ENCODE measurements at regions not wholly inside any gene's neighbourhood (a gene's known extent, or its start where the extent isn't known, plus 50 kb on each side); places are given as distances from the start of the nearest gene placed in this dataset.
"Not testable (repeated sequence)": the region's sequence is repeated elsewhere in the genome, so short reads cannot be mapped to it uniquely, and the experiment has no call there.

DNA sequence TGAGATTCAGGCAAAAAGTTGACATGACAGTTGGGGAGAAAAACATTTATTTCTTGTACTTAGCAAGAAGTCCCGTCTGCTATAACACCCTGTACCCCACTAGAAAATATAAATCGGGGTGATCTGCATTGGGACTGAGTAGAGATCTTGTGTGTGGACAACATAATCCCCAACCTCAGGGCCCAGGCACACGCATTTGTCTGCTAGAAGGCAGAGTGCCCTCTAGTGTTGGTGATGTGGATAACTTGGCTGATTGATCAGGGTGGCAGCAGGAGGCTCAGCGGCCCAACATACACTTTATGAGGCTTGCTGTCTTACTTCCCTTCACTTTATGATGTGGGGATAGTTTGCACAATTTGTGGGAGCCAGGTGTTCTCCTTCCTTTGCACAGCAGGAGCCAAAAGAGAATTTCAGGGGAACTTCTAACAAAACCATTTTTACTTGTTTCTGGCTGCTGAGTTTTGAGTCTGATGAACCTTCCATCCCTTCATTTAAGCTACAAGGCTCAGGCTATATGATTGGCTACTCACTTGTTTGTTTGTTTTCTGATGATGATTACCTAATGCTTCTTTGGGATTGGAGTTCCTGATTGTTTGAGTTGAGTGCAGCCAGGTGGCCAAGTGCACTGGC lies 263.2 kb downstream of the DMAC1 start:
- peak; percentile 17 for DNase-seq

DNA sequence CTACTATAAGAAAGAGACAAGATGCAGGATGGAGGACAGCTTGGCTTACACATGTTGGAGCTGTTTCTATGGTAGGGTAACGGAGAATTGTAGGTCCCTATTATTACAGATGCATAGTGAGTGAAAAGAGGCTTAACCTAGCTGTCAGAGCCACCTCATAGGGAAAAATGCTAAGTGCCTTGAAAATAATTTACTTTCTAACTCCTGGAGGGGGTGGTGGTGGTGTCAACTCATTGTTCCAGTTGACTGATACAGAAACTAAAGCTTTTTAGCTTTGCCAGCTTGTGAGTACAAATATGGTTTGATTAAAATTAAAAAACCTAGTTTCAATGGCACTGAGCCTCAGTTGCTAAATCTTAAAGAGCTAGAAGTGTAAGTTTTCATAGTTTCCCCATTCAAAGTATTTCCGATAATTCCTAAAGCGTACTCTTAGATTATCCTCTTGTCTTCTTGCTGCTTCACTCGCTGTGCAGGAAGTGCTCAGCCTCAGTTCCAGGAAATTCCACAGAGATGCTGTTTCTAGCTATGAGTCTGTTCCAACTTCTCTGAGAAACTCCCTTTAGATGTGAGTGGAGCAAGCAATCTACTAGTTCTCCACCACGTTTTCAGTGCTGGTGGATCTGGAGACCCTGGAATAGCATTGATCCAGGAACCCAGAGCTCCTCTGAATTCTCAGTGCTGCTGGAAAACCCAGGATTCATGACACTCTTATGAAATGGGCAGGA lies 265.2 kb downstream of the DMAC1 start:
- DNase-seq: no peak

DNA sequence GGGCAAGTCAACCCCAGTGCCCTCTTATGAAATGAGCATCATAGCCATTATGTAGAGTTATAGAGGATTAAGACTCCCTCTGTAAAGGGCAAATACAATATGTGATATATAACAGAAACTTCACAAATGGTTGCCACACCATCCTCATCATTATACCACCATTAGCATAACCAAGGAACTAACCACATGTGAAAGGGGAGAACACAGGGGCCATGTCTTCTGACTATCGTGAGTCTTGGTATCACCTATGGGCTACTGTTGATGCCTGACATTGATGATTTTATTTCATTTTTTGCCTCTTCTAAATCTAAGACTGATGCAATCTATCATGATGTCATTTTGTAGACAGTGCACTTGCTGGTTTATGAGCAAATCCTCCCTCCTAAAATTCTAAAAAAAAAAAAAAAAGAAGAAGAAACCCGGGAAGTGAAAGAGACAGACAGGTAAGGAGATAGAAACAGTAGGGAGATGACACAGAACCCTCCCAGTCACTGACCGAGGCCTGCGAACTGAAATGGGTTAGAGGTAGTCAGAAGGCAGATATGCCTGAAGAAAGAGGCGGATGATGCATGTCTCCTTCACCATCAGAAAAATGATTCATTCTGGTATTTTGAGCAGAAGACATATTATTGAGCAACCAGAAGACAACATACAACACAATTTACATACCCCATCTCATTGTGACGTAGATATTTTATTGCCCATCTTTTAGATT lies 266.0 kb downstream of the DMAC1 start:
- no peak for DNase-seq

DNA sequence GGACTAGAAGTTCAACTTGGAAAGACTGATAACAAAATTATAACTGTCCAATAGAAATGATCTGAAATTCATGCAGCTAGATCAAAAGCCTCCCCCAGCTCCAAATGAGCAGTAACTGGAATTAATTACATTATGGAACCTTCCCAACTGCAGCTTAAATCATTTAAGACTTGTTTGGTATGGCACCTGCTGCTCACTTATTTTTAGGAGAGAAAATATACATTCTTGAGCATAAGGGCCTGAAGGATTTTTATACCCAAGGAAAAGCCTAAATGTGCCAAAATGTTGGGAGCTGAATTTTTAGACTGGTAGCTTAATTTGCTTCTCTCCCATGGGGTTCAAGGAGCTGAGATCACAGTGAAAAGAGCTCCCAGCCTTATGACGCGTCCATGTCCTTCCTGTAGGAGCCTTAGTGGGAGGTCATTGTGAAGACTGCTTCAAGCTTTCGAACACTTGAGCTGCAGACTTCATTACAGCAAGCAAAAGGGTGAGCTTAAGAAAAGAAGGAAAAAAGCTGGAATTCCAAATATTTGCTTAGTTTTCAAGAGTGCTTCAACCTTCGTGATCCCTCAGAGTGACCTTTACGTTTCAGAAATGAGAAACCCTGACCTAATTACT lies 276.0 kb downstream of the DMAC1 start:
- DNase-seq: no peak

DNA sequence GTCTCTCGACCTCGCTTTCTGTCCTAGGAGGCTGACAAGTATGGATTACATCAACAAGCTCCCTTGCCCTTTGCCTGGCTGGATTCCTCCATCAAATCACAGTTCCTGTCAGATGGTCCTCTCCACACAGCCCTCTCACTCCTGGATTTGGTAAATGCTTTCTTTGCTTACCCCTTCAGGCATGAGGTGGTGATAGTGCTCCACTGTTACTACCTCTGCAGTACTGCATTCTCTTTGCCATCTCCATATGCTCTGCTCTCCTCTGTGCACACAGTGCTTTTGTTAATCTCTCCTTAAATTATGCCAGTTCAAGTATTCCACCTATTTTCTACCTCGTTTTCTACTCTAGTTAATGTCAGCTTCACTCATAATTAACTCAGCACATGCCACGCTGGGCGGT lies 279.2 kb downstream of the DMAC1 start:
- no peak for DNase-seq

DNA sequence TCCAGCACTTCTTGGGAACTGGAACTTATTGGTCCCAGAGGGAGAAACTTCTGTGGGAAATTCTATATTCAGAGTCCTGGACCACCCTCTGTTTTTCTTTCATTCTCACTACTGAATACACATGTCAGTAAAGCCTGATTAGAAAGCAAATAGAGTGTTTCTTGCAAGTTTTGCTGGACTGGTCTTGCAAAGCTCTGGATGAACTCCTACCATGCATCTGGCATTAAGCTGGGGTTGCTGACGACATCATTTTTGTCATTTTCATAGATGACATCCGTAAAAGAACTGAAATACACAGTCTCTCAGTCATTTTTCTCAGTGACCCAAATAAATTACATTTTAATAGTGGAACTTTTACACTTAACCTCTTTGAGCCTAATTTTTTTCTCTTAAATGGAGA lies 283.2 kb downstream of the DMAC1 start:
- no peak for DNase-seq

DNA sequence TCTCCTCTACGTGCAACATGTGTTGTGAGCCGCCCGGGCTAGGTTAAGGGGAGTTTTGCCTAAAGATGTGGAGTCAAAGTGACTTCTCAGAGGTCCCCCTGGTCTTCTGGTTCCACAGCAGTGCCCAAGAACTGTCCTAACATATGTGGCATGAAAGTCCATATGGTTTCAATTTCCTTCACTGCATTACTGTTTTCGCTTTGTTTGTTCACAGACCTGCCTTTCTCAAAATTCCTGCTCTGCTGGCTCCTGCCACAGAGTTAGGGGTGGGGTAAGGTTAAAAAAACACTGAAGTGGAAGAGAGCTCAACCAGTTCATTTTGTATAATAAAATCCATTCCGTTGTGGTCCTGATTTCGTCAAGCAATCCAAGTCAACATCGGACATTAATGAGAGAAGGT lies 289.4 kb downstream of the DMAC1 start:
- no peak for DNase-seq

DNA sequence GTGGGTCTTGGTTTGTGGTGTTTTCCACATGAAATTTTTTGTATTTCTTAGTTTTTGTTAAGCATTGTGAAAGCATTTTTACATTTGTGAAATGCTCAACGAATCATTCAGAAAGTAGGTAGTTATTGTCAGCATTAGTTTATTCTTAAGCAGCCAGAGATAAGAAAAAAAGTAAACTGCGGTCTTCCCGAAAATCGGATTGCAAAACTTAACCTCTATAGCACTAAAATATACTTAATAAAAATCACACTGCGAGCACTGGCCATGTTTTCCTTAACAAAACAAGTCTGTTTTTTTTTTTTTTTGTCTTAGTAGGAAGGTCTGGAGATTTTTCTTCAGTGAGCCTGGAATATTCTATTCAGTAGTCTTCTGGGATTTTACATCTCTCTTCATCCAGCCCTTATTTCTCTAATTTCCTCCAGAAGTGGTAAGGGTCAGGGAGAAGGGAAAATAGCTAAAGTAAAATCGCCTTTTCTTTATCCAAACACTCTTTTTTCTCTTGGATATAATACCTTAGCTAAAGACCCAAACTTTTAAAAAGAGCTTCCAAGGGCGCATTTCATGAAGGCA lies 289.9 kb downstream of the DMAC1 start:
- no peak for DNase-seq

DNA sequence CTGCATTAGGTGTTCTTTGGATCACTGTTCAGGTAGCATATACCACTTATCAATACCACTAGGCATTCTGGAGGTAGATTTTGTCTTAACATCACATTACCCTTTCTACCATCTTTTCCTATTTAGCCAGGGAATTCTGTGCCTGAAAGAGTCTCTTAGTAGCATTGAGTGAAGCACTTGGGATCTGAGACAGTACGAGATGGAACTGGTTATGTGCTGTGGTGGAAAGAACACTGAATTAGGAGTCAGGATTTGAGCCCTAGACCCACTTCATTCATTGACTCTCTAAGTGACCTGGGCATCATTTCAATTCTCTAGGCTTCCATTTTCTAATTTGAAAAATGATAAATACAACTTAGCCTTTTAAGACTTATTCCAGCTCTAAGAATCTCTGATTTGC lies 291.1 kb downstream of the DMAC1 start:
- DNase-seq: no peak

DNA sequence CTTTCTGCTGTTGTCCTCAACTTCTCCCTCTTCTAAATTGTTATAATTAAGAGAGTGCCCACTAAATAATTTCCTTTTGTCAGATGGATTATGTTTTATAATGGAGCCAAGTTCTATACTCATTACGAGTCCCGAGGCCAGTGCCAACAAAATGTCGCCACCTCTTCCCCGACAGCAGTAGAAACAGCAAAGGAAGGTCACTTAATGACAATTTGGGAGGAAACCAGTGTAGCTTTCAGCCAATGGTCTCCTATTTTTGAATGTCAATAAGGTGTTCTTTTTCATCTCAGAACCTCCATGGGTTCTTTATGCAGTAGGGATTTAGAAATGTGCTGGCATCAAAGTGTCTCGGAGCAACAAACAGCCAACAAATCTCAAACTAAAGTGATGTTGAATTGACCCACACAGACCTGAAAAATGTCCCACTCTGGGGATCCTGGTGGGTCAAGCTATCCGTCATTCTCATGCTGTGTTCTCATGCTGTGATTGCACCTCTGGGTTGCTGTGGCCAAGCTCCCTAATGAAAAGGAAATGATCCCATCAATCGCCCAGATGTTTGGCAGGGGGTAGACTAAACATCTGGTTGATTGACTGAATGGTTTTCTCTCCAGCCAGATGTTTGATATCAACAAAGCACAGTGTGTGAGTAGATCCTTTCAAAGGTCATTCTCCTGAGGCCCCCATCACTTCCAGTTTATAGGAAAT lies 291.9 kb downstream of the DMAC1 start:
- DNase-seq: no peak

DNA sequence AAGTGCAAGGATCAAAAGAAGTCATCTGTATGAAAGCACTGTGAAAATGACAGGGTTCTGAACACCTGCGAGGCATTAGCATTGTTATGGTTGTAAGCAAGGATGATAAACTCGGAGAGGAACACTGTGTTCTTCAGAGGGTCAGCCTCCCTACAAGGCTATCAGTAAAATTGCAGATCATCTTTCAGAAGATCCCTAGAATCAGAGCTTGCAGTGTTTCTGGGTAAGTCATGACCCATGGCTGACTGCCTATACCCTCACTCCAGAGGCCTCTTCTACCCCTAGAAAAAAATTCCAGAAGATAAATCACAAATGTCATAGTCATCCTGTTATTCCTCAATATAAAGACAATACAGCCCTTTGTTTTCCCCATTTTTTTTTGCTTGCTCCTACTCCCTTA lies 292.6 kb downstream of the DMAC1 start:
- DNase-seq: no peak

DNA sequence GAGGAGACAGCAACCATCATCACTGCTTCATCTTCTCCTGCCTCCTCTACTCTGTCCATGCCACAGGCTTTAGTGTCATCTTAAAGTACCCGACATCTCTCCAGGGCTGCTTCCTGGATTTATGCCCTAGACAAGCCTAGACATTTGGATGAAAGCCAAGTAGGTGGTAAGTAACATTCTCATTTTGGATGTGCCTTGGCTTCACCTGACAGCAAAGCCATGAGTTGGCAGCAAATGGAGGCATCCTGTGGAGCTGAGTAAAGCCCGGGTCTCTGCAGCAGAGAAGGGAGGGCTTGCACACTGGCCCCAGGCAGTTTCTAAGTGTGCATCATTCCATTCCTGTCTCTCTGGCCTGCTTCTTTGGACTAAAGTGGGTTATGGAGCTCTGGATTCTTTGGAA lies 299.1 kb downstream of the DMAC1 start:
- DNase-seq: no peak

DNA sequence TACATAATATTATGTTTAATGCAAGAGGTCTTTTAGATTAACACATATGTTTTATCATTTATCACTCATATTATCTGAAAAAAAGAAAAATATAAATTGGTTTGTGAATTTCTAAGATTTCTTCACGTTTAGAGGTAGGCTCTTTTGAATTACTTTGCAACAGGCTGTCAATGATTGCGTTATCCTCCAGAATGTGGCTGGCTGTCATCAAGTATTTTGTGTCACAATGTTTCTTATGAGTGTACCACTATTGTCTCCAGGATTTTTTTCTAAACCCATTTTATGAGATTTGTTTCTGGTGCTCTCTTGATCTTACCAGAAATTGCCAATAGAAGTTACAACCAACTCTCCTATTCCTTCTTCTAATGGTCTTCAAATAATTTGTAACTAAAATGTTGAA lies 307.9 kb downstream of the DMAC1 start:
- DNase-seq: no peak

DNA sequence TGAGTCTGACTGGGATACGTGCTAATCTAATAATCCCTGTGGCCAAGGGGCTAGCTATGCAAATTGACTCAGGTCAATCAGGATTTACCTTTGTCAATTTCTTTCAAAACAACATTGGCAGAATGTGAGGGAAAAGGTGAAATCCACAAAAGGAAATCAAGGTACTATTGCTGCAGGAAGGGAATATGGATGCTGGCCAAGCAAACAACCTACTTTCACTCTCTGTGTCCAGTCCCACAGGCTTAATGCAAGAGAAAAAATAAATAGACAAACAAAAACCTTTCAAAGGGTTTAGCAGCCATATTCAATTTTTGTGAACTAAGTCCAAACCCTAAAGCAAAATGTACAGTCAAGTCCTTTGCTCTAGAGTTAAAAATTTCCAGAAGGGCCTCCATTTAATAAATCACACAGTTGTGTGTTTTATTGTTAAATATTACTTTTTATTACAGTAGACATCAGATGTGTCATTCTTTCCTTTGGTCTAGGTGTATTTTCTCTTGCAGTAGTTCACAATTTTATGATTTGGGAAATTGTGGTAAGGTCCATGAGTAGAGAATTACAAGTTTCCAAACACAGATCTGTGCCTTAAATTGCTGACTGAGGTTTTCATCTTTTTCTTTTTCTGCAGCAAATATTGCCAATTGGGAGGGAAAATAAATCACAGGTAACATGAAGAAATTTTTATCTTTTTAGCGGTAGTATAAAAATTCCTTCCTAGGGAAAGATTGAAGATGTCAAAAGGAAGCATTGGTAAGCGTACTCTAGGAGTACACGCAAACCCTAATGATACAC lies 309.1 kb downstream of the DMAC1 start:
- DNase-seq: no peak

DNA sequence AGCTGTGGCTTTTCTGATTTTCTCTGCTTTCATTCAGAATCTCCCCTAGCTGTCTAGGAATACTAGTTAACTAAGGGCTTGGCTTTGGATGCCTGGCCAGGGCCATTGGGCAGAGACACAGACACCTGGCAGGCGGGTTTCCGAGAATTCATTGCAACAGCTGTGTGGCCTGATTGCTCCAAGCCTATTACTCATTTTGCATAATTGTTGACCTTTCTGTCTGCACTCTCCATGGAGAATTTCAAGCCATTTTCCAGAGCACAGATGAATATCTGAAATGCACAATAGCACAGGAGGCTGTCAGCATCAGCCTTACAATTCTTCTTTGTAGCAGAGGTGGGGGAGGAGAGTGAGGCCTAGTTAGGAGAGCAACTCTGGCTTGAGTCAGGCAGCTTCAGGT lies 310.5 kb downstream of the DMAC1 start:
- DNase-seq: no peak

DNA sequence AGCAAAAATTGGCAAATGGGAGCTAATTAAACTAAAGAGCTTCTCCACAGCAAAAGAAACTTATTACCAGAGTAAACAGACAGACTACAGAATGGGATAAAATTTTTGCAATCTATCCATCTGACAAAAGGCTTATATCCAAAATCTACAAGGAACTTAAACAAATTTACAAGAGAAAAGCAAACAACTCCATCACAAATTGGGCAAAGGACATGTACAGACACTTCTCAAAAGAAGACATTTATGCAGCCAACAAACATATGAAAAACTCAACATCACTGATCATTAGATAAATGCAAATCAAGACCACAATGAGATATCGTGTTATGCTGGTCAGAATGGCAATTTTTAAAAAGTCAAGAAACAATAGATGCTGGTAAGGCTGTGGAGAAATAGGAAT lies 315.6 kb downstream of the DMAC1 start:
- not testable (repeated sequence) for DNase-seq

DNA sequence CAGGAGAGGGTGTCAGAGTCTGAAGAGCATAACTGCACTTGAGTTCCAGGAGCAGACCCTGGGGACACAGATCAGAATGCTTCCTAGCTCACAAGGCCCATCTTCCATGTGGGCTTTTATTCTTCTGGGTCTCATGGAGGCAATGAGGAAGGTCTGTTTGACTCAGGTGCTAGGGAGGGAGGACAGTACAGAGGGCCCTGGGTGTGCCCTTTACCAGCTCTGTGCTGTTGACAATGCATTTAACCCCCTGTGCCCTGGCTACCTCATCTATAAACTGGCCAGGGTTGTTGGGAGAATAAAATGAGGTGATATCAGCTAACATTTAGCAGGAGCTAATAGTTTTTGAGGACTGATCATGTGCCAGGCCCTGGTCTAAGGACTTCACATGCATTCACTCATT lies 318.0 kb downstream of the DMAC1 start:
- no peak for DNase-seq

DNA sequence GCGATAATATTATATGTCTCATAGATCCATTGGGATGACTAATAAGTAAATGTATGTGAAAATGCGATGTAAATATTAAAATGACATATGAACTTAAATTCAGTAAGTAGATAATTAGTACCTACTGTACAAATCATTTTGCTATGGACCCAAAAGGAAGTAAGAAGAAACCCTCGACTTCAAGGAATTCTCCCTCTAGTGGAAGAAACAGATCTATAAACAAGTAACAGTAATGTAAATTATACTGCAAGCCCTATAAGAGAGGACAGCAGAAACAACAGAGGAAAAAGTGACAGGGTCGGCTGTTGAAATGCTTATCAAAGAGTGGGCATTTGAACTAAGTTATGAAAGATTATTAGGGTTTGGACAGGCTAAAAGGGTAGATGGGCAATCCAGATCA lies 320.3 kb downstream of the DMAC1 start:
- no peak for DNase-seq

DNA sequence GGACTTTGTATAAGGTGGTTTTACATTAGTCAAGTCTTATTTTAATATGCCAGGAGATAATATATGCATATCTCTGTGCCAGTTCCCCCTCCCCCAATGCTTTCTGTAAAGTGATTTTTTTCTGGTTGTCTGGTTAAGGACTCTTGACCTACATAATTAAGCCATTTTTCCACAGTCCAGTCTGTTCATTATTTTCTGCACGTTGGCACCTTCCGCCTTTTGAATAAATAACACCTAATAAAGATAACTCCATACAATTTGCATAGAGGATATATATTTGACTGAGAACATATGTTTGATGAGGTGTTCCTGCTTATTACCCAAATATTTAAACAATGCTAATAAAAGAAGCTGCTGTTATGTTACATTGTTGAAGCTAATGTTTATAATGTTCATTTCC lies 320.9 kb downstream of the DMAC1 start:
- DNase-seq: no peak

DNA sequence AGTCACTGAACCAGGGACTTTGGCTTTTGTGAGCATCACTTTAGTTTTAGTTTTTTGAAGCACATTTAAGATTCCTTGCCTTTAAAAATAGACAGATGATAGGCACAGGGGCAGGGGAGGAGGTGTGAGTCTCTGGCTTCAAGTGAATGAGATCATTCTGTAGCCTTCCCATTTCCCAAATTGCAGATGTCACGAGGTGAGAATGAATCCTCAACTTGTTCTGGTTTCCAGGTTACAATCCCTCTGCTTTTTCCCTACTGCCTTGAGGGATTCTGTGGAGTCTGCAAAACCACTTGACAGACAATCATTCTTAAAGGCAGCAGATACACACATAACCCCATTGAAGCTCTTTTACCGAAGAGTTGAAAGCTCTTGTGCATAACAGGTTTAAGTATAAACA lies 332.4 kb downstream of the DMAC1 start:
- DNase-seq: no peak

DNA sequence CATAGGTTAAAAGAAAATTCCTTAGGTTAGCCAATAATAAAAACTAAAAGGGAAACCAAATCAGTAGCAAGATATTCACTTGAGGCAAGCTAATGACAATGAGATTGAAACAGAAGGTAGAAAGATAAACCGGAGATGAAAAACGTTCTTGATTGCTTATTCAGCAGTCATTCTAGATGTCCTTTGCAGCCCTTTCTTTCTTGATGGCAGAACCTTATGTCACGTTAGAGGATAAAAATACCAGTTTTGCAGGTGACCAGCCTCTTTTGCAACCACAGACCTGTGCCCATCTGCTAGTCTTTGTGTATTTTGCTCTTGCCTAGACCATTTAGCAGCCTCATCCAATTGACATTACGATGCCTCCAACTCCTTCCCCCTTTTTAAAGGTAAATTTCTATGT lies 337.8 kb downstream of the DMAC1 start:
- no peak for DNase-seq

Data from NCI-H2107 (cell line).